Astrocyte (in vitro differentiated cells and primary cell): ENCODE measurements at regions not wholly inside any gene's neighbourhood (a gene's known extent, or its start where the extent isn't known, plus 50 kb on each side); places are given as distances from the start of the nearest gene placed in this dataset.

Source experiments
- DNase-seq: peaks from one replicate; pipeline ENCODE4 v3.0.0-alpha.2; 2010; ENCODE audit warnings: low read depth
- FAIRE-seq: peaks from 2 replicates; lab custom pipeline; 2011; peaks lifted over from hg19 to GRCh38; lab: Jason Lieb, UNC
- H2AFZ ChIP-seq: 2 replicates; pipeline ENCODE4 v1.6.0; 2012; ENCODE audit warnings: low read depth, low read length, inconsistent platforms
- H3K27ac ChIP-seq: 2 replicates; pipeline ENCODE4 v1.5.1; 2011; ENCODE audit warnings: low read depth, low read length, inconsistent platforms
- H3K27me3 ChIP-seq: 2 replicates; pipeline ENCODE4 v1.6.0; 2011; ENCODE audit warnings: low read length, inconsistent platforms; ENCODE audit not compliant: insufficient read depth
- H3K36me3 ChIP-seq: 2 replicates; pipeline ENCODE4 v1.5.1; 2011; ENCODE audit warnings: low read length, inconsistent platforms; ENCODE audit not compliant: insufficient read depth
- H3K4me1 ChIP-seq: 2 replicates; pipeline ENCODE4 v1.5.1; 2011; ENCODE audit warnings: low read length, inconsistent platforms; ENCODE audit not compliant: insufficient read depth
- H3K4me2 ChIP-seq: 2 replicates; pipeline ENCODE4 v1.6.0; 2012; ENCODE audit warnings: low read length, inconsistent platforms
- H3K4me3 ChIP-seq: 2 replicates; pipeline ENCODE4 v1.5.1; 2011; ENCODE audit warnings: low read depth, mild to moderate bottlenecking, low read length, inconsistent platforms; ENCODE audit not compliant: insufficient read depth
- H3K79me2 ChIP-seq: 2 replicates; pipeline ENCODE4 v1.6.0; 2012; ENCODE audit warnings: mild to moderate bottlenecking, low read length, inconsistent platforms; ENCODE audit not compliant: insufficient read depth
- H3K9ac ChIP-seq: 2 replicates; pipeline ENCODE4 v1.6.0; 2012; ENCODE audit warnings: mild to moderate bottlenecking, low read length, inconsistent platforms
- H3K9me3 ChIP-seq: 2 replicates; pipeline ENCODE4 v1.5.1; 2012; ENCODE audit warnings: low read depth, mild to moderate bottlenecking, low read length, inconsistent platforms; ENCODE audit not compliant: insufficient read depth
- H4K20me1 ChIP-seq: 2 replicates; pipeline ENCODE4 v1.6.0; 2012; ENCODE audit warnings: low read length, inconsistent platforms; ENCODE audit not compliant: insufficient read depth
- H3K27ac Mint-ChIP-seq: one replicate; pipeline ENCODE4 v1.8.0; 2021; ENCODE audit warnings: mild to moderate bottlenecking, mixed read lengths; ENCODE audit not compliant: unreplicated experiment
- H3K27me3 Mint-ChIP-seq: one replicate; pipeline ENCODE4 v1.8.0; 2021; ENCODE audit warnings: low read depth, mixed read lengths; ENCODE audit not compliant: unreplicated experiment
- H3K36me3 Mint-ChIP-seq: one replicate; pipeline ENCODE4 v1.8.0; 2021; ENCODE audit warnings: low read depth, mixed read lengths; ENCODE audit not compliant: unreplicated experiment
- H3K4me1 Mint-ChIP-seq: one replicate; pipeline ENCODE4 v1.8.0; 2021; ENCODE audit warnings: low read depth, mixed read lengths; ENCODE audit not compliant: unreplicated experiment
- H3K4me3 Mint-ChIP-seq: one replicate; pipeline ENCODE4 v1.8.0; 2021; ENCODE audit warnings: mild to moderate bottlenecking, moderate library complexity, mixed read lengths; ENCODE audit not compliant: unreplicated experiment
- H3K9me3 Mint-ChIP-seq: one replicate; pipeline ENCODE4 v1.8.0; 2021; ENCODE audit warnings: mild to moderate bottlenecking, mixed read lengths; ENCODE audit not compliant: unreplicated experiment
- CTCF ChIP-seq: IDR thresholded peaks from 2 replicates; pipeline ENCODE4 v1.5.1; 2011; ENCODE audit warnings: low read depth, mild to moderate bottlenecking, inconsistent platforms, low read length, moderate library complexity; ENCODE audit not compliant: insufficient read depth
- EZH2 ChIP-seq: IDR thresholded peaks from 2 replicates; pipeline ENCODE4 v1.6.1; 2012; ENCODE audit warnings: mild to moderate bottlenecking, low read length, inconsistent platforms; ENCODE audit not compliant: insufficient read depth

GRCh38 chr3:90253131-90253530 lies 1145.7 kb downstream of the EPHA3 start:
- H3K27ac ChIP-seq = no peak overlapping the region
- no peaks in the 10 kb centered on the region for H3K9me3 ChIP-seq
- no peaks in the 10 kb centered on the region for H3K36me3 Mint-ChIP-seq
- H3K9ac ChIP-seq = no peak overlapping the region
- H3K4me3 Mint-ChIP-seq = no peak overlapping the region
- H4K20me1 ChIP-seq = no peaks in the 10 kb centered on the region
- H3K4me1 ChIP-seq = no peaks in the 10 kb centered on the region
- no peak for TF ChIP-seq CTCF
- TF ChIP-seq EZH2 = no peak
- H3K9me3 Mint-ChIP-seq = no peaks in the 10 kb centered on the region
- H3K27me3 ChIP-seq = no peaks in the 10 kb centered on the region
- no peaks in the 10 kb centered on the region for H3K27me3 Mint-ChIP-seq
- no peak overlapping the region for H3K27ac Mint-ChIP-seq
- no peaks in the 10 kb centered on the region for H3K36me3 ChIP-seq
- DNase-seq = no peak
- H3K4me1 Mint-ChIP-seq = no peaks in the 10 kb centered on the region
- no peak overlapping the region for H3K4me3 ChIP-seq
- FAIRE-seq = no peak
- H3K4me2 ChIP-seq = no peak overlapping the region
- H3K79me2 ChIP-seq = no peaks in the 10 kb centered on the region
- H2AFZ ChIP-seq = no peak overlapping the region

- H3K9me3 Mint-ChIP-seq = peaks cover 29% of the 10 kb centered on the region
- FAIRE-seq (no peak), DNase-seq (no peak)
- no peaks in the 10 kb centered on the region for H3K27me3 ChIP-seq
- no peaks in the 10 kb centered on the region for H3K36me3 ChIP-seq
- H3K27ac Mint-ChIP-seq = no peak overlapping the region
- H2AFZ ChIP-seq = no peak overlapping the region
- no peak overlapping the region for H3K9ac ChIP-seq
- peaks cover 2% of the 10 kb centered on the region for H3K9me3 ChIP-seq
- H3K4me1 ChIP-seq = no peaks in the 10 kb centered on the region
- H3K4me3 ChIP-seq = no peak overlapping the region
- no peak overlapping the region for H3K4me3 Mint-ChIP-seq
- H3K27ac ChIP-seq = no peak overlapping the region
- no peak overlapping the region for H3K4me2 ChIP-seq
- no peaks in the 10 kb centered on the region for H3K27me3 Mint-ChIP-seq
- no peaks in the 10 kb centered on the region for H3K4me1 Mint-ChIP-seq
- TF ChIP-seq EZH2 = no peak
- TF ChIP-seq CTCF = no peak
- no peaks in the 10 kb centered on the region for H4K20me1 ChIP-seq
- no peaks in the 10 kb centered on the region for H3K36me3 Mint-ChIP-seq
- H3K79me2 ChIP-seq = no peaks in the 10 kb centered on the region
Measured at GRCh38 chr3:90261481-90262433, 1154.3 kb downstream of the EPHA3 start.
